ENCODE measurements at regions not wholly inside any gene's neighbourhood (a gene's known extent, or its start where the extent isn't known, plus 50 kb on each side); places are given as distances from the start of the nearest gene placed in this dataset.

DNA sequence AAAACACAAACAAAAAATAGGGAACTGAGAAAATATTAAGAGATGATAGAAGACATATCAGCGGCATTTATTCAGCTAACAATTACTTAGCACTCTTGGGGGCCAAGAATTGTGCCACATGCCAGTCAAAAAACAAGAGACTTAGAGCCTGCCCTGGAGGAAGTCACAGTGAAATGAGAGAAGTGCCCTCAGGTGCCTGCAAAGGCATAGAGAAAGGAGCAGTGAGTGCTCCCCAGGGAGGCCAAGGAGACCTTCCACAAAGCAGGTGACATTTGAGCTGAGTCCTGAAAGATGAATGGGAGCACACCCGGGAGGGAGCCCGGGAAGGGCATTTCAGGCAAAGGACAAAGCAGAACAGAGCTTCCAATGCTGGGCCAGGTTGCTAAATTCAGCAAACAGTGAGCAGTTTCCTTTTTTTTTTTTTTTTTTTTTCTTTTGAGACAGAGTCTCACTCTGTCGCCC is 184.7 kb upstream of the JARID2 start:
- Histone ChIP-seq H3K27ac (ENCODE audit: extremely low read depth, low read depth, low read length) (no peak overlapping the region), H3K36me3 (ENCODE audit: control insufficient read depth in 2 of 2, insufficient read depth in 1 of 2, low read length in 2 of 2) (no peaks in the 10 kb centered on the region), H3K4me3 (ENCODE audit: low read depth, low read length) (no peak overlapping the region), H3K9me3 (ENCODE audit: control insufficient read depth, insufficient read depth, low read depth, low read length) (no peaks in the 10 kb centered on the region), H3K4me1 (ENCODE audit: control insufficient read depth, insufficient read depth, low read length) (0 out of 2 replicates have a peak, but pooled peaks cover 2% of the 10 kb centered on the region)
- no peak for TF ChIP-seq ZNF19 (tag by site-specific recombination; IDR thresholded peaks at IDR 0.05; ENCODE audit: low read depth)
- TF ChIP-seq, protein P1, sequence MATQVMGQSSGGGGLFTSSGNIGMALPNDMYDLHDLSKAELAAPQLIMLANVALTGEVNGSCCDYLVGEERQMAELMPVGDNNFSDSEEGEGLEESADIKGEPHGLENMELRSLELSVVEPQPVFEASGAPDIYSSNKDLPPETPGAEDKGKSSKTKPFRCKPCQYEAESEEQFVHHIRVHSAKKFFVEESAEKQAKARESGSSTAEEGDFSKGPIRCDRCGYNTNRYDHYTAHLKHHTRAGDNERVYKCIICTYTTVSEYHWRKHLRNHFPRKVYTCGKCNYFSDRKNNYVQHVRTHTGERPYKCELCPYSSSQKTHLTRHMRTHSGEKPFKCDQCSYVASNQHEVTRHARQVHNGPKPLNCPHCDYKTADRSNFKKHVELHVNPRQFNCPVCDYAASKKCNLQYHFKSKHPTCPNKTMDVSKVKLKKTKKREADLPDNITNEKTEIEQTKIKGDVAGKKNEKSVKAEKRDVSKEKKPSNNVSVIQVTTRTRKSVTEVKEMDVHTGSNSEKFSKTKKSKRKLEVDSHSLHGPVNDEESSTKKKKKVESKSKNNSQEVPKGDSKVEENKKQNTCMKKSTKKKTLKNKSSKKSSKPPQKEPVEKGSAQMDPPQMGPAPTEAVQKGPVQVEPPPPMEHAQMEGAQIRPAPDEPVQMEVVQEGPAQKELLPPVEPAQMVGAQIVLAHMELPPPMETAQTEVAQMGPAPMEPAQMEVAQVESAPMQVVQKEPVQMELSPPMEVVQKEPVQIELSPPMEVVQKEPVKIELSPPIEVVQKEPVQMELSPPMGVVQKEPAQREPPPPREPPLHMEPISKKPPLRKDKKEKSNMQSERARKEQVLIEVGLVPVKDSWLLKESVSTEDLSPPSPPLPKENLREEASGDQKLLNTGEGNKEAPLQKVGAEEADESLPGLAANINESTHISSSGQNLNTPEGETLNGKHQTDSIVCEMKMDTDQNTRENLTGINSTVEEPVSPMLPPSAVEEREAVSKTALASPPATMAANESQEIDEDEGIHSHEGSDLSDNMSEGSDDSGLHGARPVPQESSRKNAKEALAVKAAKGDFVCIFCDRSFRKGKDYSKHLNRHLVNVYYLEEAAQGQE (tag by site-specific recombination; IDR thresholded peaks at IDR 0.05), result no peak
- TF ChIP-seq ZNF146 (tag by site-specific recombination; IDR thresholded peaks at IDR 0.05), result no peak
- no peak for TF ChIP-seq ZNF621 (tag by site-specific recombination; IDR thresholded peaks at IDR 0.05)
- TF ChIP-seq ZNF48 (tag by site-specific recombination; IDR thresholded peaks at IDR 0.05), result no peak
- no peak for TF ChIP-seq ZNF610 (tag by site-specific recombination; IDR thresholded peaks at IDR 0.05; ENCODE audit: borderline replicate concordance)
- no peak for TF ChIP-seq ZNF571 (tag by site-specific recombination; IDR thresholded peaks at IDR 0.05)
- TF ChIP-seq ZFP37 (tag by site-specific recombination; IDR thresholded peaks at IDR 0.05), result no peak
- TF ChIP-seq ZNF2 (tag by site-specific recombination; IDR thresholded peaks at IDR 0.05), result no peak
- TF ChIP-seq ZNF837 (tag by site-specific recombination; IDR thresholded peaks at IDR 0.05), result no peak
- TF ChIP-seq ZNF354C (tag by site-specific recombination; IDR thresholded peaks at IDR 0.05; ENCODE audit: borderline replicate concordance, low read depth), result no peak
- TF ChIP-seq ZIC2 (tag by site-specific recombination; IDR thresholded peaks at IDR 0.05), result 0 out of 2 replicates have a peak, but pooled peaks have one; percentile 14
- TF ChIP-seq ZNF274 (IDR thresholded peaks at IDR 0.05; ENCODE audit: low read length), result no peak
- TF ChIP-seq ZNF274 (tag by site-specific recombination; IDR thresholded peaks at IDR 0.05; ENCODE audit: borderline replicate concordance), result no peak
- TF ChIP-seq KLF1 (tag by site-specific recombination; IDR thresholded peaks at IDR 0.05), result no peak
- TF ChIP-seq KLF8 (tag by site-specific recombination; IDR thresholded peaks at IDR 0.05), result 0 out of 2 replicates have a peak, but pooled peaks have one; percentile 26
- TF ChIP-seq, protein P2, sequence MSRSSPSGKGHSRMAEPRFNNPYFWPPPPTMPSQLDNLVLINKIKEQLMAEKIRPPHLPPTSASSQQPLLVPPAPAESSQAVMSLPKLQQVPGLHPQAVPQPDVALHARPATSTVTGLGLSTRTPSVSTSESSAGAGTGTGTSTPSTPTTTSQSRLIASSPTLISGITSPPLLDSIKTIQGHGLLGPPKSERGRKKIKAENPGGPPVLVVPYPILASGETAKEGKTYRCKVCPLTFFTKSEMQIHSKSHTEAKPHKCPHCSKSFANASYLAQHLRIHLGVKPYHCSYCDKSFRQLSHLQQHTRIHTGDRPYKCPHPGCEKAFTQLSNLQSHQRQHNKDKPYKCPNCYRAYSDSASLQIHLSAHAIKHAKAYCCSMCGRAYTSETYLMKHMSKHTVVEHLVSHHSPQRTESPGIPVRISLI (tag by site-specific recombination; IDR thresholded peaks at IDR 0.05), result 0 out of 2 replicates have a peak, but pooled peaks have one; percentile 9
- TF ChIP-seq FEZF1 (tag by site-specific recombination; IDR thresholded peaks at IDR 0.05), result peak; percentile 28; the same call in 1 of the 2 replicates
- TF ChIP-seq ZNF596 (tag by site-specific recombination; IDR thresholded peaks at IDR 0.05), result 0 out of 2 replicates have a peak, but pooled peaks have one; percentile 19
- 0 out of 2 replicates have a peak, but pooled peaks have one; percentile 19 for TF ChIP-seq GLIS2 (tag by site-specific recombination; IDR thresholded peaks at IDR 0.05)
- POLR2A ChIA-PET, result interaction anchor here (0.7 to 1.1 kb wide), 4 partner anchors 37 to 343 kb away, joined by 3 to 8 read pairs (median 5); no protein-coding TSS in a partner anchor
- CTCF ChIA-PET, result no interaction called here

DNA sequence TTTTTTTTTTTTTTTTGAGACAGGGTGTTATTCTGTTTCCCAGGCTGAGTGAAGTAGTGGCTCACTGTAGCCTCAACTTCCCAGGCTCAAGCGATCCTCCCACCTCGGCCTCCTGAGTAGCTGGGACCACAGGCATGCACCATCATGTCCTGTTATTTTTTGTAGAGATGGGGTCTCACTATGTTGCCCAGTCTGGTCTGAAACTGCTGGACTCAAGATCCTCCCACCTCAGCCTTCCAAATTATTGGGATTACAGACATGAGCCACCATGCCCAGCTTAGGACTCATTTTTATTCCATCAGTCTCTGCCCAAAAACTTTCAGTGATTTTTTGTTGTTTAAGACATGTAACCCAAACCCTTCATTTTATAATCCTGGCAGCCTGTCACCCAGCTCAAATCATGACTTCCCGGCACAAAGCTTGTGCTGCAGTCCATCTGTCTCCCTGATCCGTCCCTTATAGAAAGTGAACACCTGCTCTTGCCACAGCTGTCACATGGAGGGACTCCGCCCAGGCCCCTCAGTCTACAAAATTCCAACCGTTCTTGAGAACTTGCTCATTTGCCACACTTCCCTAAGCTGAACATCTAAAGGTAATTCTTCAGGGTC is 183.9 kb upstream of the JARID2 start:
- ChIA-PET CTCF (interaction anchor here (0.6 kb wide), 1 partner anchor 10 kb away, joined by 3 read pairs; no protein-coding TSS in a partner anchor), POLR2A (interaction anchor here (0.9 to 2.5 kb wide), 5 partner anchors 24 to 328 kb away, joined by 3 to 10 read pairs (median 5); partner anchors contain the start of gene JARID2)
- no peak overlapping the region for H3K27ac ChIP-seq (ENCODE audit: extremely low read depth, low read depth, low read length)
- TF ChIP-seq ZNF211 (tag by site-specific recombination; IDR thresholded peaks at IDR 0.05; ENCODE audit: low read depth) (no peak), ZNF121 (tag by site-specific recombination; IDR thresholded peaks at IDR 0.05) (peak; percentile 84)
- TF ChIP-seq, protein P3, sequence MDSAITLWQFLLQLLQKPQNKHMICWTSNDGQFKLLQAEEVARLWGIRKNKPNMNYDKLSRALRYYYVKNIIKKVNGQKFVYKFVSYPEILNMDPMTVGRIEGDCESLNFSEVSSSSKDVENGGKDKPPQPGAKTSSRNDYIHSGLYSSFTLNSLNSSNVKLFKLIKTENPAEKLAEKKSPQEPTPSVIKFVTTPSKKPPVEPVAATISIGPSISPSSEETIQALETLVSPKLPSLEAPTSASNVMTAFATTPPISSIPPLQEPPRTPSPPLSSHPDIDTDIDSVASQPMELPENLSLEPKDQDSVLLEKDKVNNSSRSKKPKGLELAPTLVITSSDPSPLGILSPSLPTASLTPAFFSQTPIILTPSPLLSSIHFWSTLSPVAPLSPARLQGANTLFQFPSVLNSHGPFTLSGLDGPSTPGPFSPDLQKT (IDR thresholded peaks at IDR 0.05; ENCODE audit: borderline replicate concordance, low read depth, low read length), result no peak
- TF ChIP-seq, protein P4, sequence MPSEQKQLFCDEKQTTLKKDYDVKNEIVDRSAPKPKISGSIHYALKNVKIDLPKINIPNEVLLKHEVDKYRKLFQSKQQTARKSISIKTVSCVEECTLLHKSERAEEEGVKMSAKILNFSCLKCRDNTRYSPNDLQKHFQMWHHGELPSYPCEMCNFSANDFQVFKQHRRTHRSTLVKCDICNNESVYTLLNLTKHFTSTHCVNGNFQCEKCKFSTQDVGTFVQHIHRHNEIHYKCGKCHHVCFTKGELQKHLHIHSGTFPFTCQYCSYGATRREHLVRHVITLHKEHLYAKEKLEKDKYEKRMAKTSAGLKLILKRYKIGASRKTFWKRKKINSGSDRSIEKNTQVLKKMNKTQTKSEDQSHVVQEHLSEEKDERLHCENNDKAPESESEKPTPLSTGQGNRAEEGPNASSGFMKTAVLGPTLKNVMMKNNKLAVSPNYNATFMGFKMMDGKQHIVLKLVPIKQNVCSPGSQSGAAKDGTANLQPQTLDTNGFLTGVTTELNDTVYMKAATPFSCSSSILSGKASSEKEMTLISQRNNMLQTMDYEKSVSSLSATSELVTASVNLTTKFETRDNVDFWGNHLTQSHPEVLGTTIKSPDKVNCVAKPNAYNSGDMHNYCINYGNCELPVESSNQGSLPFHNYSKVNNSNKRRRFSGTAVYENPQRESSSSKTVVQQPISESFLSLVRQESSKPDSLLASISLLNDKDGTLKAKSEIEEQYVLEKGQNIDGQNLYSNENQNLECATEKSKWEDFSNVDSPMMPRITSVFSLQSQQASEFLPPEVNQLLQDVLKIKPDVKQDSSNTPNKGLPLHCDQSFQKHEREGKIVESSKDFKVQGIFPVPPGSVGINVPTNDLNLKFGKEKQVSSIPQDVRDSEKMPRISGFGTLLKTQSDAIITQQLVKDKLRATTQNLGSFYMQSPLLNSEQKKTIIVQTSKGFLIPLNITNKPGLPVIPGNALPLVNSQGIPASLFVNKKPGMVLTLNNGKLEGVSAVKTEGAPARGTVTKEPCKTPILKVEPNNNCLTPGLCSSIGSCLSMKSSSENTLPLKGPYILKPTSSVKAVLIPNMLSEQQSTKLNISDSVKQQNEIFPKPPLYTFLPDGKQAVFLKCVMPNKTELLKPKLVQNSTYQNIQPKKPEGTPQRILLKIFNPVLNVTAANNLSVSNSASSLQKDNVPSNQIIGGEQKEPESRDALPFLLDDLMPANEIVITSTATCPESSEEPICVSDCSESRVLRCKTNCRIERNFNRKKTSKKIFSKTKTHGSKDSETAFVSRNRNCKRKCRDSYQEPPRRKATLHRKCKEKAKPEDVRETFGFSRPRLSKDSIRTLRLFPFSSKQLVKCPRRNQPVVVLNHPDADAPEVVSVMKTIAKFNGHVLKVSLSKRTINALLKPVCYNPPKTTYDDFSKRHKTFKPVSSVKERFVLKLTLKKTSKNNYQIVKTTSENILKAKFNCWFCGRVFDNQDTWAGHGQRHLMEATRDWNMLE (tag by site-specific recombination; conservative IDR thresholded peaks at IDR 0.05; ENCODE audit: low read depth), result no peak

More for the DNA sequence above, 183.9 kb upstream of the JARID2 start:
- H3K4me3 ChIP-seq (ENCODE audit: low read depth, low read length), result no peak overlapping the region
- peaks cover 5% of the 10 kb centered on the region; the same call in 1 of the 2 replicates for H3K4me1 ChIP-seq (ENCODE audit: control insufficient read depth, insufficient read depth, low read length)
- no peaks in the 10 kb centered on the region for H3K9me3 ChIP-seq (ENCODE audit: control insufficient read depth, insufficient read depth, low read depth, low read length)
- H3K36me3 ChIP-seq (ENCODE audit: control insufficient read depth in 2 of 2, insufficient read depth in 1 of 2, low read length in 2 of 2), result no peaks in the 10 kb centered on the region
